GM12865 (cell line): ENCODE measurements at regions not wholly inside any gene's neighbourhood (a gene's known extent, or its start where the extent isn't known, plus 50 kb on each side); places are given as distances from the start of the nearest gene placed in this dataset.
"Not testable (repeated sequence)": the region's sequence is repeated elsewhere in the genome, so short reads cannot be mapped to it uniquely, and the experiment has no call there.

Experiments
- DNase-seq: peaks from one replicate; pipeline ENCODE4 v3.0.0; 2010; ENCODE audit warnings: low read depth
- H3K4me3 ChIP-seq: 2 replicates; pipeline ENCODE4 v1.5.1; 2011; ENCODE audit warnings: mild to moderate bottlenecking, low read depth, low read length, control low read depth
- CTCF ChIP-seq: IDR thresholded peaks from 2 replicates; pipeline ENCODE4 v1.5.1; 2011; ENCODE audit warnings: low read length, control low read depth, low read depth, inconsistent platforms; ENCODE audit not compliant: insufficient read depth; ENCODE audit errors: missing control alignments

DNA sequence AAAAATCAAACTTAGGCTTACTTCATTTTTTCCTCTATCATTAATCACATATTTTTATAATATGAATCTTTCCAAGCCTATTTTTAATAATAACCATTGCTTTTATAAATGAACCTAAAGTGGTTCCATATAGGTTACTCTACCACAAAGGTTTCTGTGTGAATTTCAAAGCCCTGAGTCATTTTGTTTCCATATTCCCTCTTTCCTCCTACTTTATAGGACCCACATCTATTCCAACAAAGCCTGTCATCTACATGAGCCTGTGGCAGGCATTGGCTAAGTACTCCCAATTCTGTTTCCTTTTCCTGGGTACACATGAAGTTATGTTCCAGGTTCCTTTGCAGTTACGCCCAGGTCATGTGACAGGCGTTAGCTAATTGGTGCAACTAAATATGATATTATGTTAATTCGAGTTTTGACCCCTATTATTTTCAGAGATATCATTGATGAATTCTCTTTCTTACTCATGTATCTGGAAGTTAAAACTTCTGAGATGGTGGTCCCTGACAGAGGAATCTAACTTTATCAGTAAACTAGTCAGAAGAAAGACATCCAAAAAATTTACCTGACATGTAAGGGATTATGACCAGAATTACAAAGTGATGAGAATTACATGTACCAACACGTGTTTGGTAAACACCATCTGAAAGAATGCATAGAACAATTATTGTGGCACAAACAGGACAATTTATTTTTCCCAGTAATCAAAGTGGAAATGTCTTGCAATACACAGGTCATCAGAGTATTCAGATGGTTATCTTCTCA lies 1264.0 kb upstream of the CNTN5 start:
- DNase-seq, result no peak

GRCh38 chr11:97761175-97761574 lies 1259.6 kb upstream of the CNTN5 start:
- no peak for TF ChIP-seq CTCF
- DNase-seq, result no peak
- H3K4me3 ChIP-seq, result no peak overlapping the region

More for the DNA sequence above, 1264.0 kb upstream of the CNTN5 start:
- TF ChIP-seq CTCF, result no peak
- no peak overlapping the region for H3K4me3 ChIP-seq

GRCh38 chr11:97764193-97764592 lies 1256.6 kb upstream of the CNTN5 start:
- DNase-seq, result no peak
- H3K4me3 ChIP-seq, result no peak overlapping the region
- no peak for TF ChIP-seq CTCF

DNA sequence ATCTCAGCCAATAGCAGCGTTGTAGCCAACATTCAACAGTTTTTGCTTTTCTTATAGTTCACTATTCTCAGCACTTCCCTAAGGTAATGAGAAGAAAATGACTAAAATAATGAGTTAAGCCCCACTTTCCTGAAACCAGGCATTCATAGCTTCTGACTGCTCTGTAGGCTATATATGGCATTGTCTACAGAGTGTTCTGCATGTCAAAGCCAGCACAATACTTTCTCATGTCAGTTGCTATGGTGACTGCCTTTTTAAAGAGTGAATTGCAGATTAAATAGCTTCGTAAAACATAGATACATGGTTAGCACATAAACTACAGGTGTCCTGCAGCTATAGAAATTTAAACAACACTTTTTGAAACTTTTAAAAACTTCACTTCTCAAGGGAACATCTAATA lies 1256.1 kb upstream of the CNTN5 start:
- no peak for TF ChIP-seq CTCF
- no peak for DNase-seq
- no peak overlapping the region for H3K4me3 ChIP-seq

DNA sequence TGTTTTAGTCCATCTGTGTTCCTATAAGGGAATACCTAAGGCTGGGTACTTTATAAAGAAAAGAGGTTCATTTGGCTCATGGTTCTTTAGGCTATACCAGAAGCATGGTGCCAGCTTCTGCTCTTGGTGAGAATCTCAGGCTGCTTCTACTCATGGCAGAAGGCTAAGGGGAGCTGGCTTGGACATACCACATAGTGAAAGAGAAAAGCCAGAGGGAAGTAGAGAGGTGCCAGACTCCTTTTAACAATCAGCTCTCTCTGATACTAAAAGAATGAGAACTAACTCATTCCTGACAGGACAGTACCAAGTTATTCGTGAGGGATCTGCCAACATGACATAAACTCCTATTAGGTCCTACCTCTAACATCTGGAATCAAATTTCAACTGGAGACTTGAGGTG lies 1250.2 kb upstream of the CNTN5 start:
- H3K4me3 ChIP-seq, result no peak overlapping the region
- no peak for TF ChIP-seq CTCF
- DNase-seq, result no peak

DNA sequence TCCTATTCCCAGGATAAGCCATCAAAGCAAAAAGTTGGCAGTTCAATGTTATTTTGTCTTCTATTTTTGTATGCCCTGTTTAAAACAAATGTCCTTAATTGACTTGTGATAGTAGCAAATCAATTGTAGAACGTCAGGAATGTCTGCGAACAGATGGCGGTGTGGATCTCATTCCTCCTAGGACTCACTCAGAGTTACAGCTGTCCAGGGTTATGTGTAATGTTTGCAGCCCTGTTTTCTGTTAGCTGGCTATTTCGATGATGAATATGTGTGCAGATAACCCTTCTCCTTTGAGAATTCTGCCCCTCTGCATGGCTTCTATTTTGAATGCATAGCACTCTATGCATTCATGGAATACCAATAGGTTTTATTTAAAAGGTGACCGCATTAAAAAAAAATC lies 1248.0 kb upstream of the CNTN5 start:
- DNase-seq, result no peak
- no peak for TF ChIP-seq CTCF

GRCh38 chr11:97784388-97784787 lies 1236.4 kb upstream of the CNTN5 start:
- not testable (repeated sequence) for H3K4me3 ChIP-seq, DNase-seq

More for the DNA sequence above, 1248.0 kb upstream of the CNTN5 start:
- H3K4me3 ChIP-seq, result no peak overlapping the region
